Gastrocnemius medialis (tissue), 4 donors: ENCODE measurements at regions not wholly inside any gene's neighbourhood (a gene's known extent, or its start where the extent isn't known, plus 50 kb on each side); places are given as distances from the start of the nearest gene placed in this dataset.

Experiments used
- POLR2A ChIP-seq, 2 donors: fragments of 450-650 bp; IDR thresholded peaks; one replicate each; pipeline ENCODE4 v1.6.1; 2017; ENCODE audit warnings: antibody characterized with exemption in 2 of 2, mild to moderate bottlenecking in 2 of 2, moderate library complexity in 2 of 2
- TF ChIP-seq, protein P1 (sequence below), 5 experiments: fragments of 450-650 bp in 3 of 5; fragments of 200-600 bp in 2 of 5; sonication (generic) in 2 of 5; IDR thresholded peaks in 4 of 5; conservative IDR thresholded peaks in 1 of 5; 1 replicate in 4 of 5; 2 replicates in 1 of 5; pipeline ENCODE4 v1.5.1; 2016 to 2019; ENCODE audit warnings: antibody characterized with exemption in 5 of 5, mild to moderate bottlenecking in 3 of 5, moderate library complexity in 3 of 5

DNA sequence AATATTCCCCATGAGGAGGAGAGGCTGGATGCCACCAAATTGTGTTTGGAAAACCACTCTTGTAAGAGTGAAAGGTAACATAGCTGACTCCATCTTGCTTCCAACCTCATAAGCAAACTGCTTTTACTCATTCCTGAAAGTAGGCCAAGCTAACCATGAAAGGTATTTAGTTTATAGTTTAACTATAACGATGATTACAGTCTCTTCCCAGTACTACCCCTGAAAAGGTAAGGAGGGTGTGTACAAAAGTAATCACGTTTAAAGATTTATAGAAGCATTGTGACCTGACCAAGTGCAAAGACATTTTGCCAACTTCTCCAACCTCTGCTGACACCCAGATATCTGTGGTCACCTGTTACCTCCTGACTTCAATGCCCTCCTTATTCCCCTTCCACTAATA, 122.6 kb downstream of the CD8B2 start:
- TF ChIP-seq, protein P1, sequence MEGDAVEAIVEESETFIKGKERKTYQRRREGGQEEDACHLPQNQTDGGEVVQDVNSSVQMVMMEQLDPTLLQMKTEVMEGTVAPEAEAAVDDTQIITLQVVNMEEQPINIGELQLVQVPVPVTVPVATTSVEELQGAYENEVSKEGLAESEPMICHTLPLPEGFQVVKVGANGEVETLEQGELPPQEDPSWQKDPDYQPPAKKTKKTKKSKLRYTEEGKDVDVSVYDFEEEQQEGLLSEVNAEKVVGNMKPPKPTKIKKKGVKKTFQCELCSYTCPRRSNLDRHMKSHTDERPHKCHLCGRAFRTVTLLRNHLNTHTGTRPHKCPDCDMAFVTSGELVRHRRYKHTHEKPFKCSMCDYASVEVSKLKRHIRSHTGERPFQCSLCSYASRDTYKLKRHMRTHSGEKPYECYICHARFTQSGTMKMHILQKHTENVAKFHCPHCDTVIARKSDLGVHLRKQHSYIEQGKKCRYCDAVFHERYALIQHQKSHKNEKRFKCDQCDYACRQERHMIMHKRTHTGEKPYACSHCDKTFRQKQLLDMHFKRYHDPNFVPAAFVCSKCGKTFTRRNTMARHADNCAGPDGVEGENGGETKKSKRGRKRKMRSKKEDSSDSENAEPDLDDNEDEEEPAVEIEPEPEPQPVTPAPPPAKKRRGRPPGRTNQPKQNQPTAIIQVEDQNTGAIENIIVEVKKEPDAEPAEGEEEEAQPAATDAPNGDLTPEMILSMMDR (IDR thresholded peaks at IDR 0.05 in 4 of 5, conservative IDR thresholded peaks at IDR 0.05 in 1 of 5): no peak
- TF ChIP-seq POLR2A (IDR thresholded peaks at IDR 0.05): no peak
